ENCODE measurements at regions not wholly inside any gene's neighbourhood (a gene's known extent, or its start where the extent isn't known, plus 50 kb on each side); places are given as distances from the start of the nearest gene placed in this dataset.

DNA sequence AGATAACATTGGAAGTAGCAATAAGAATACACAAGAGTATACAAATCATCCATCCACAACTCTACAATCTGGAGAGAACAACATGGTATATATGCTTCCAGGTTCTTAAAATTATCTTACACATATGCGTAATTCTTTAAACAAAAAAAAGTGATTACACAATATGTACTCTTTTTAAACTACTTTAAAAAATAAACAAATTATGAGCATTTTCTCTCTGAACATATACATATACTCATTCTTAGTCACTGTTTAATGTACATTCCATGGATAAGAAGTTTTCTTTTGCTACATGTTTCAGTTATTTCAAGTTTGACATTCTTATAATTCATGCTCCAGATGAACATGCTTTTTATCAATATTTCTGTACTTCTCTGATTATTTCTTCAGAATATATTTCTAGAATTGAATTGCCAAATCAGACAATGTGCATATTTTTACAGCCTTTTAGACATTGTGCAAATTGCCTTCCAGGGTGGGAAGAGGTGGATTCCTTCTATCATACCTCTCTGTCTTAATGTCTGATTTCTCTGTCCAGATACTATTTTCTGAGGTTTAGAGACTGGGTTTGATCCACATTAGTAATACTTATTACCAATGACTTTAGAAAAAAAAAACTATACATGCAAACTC, 551.6 kb downstream of the METTL15 start:
- intact Hi-C loops (cut with micrococcal nuclease) = no loop called here
- BruUV-seq (replicated peaks) = no TSS peak
- POLR2A ChIA-PET = no interaction called here

More for the DNA sequence above, 551.6 kb downstream of the METTL15 start:
- no peaks in the 10 kb centered on the region for H3K9me3 ChIP-seq (ENCODE audit: control insufficient read depth in 1 of 2, insufficient read depth in 1 of 2, low read depth in 1 of 2, low read length in 2 of 2)
- ChIA-PET CTCF (no interaction called here), RAD21 (ENCODE audit: low non-redundant PET in 1 of 2, low total read pairs in 2 of 2, uncharacterized antibody in 2 of 2, unreplicated experiment in 2 of 2) (no interaction called here)
- TF ChIP-seq EZH2phosphoT487 (IDR thresholded peaks at IDR 0.05; ENCODE audit: borderline replicate concordance) (no peak), RAD21 (IDR thresholded peaks at IDR 0.05; ENCODE audit: low read depth) (no peak), SRF (IDR thresholded peaks at IDR 0.05; ENCODE audit: low read depth) (no peak), SIN3A (IDR thresholded peaks at IDR 0.05; ENCODE audit: low read depth) (no peak), POLR2A (IDR thresholded peaks at IDR 0.05; ENCODE audit: borderline replicate concordance, extremely low read depth, insufficient read depth, insufficient read length) (no peak)
- TF ChIP-seq, protein P1, sequence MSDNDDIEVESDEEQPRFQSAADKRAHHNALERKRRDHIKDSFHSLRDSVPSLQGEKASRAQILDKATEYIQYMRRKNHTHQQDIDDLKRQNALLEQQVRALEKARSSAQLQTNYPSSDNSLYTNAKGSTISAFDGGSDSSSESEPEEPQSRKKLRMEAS (IDR thresholded peaks at IDR 0.05) = no peak
- TF ChIP-seq, protein P2, sequence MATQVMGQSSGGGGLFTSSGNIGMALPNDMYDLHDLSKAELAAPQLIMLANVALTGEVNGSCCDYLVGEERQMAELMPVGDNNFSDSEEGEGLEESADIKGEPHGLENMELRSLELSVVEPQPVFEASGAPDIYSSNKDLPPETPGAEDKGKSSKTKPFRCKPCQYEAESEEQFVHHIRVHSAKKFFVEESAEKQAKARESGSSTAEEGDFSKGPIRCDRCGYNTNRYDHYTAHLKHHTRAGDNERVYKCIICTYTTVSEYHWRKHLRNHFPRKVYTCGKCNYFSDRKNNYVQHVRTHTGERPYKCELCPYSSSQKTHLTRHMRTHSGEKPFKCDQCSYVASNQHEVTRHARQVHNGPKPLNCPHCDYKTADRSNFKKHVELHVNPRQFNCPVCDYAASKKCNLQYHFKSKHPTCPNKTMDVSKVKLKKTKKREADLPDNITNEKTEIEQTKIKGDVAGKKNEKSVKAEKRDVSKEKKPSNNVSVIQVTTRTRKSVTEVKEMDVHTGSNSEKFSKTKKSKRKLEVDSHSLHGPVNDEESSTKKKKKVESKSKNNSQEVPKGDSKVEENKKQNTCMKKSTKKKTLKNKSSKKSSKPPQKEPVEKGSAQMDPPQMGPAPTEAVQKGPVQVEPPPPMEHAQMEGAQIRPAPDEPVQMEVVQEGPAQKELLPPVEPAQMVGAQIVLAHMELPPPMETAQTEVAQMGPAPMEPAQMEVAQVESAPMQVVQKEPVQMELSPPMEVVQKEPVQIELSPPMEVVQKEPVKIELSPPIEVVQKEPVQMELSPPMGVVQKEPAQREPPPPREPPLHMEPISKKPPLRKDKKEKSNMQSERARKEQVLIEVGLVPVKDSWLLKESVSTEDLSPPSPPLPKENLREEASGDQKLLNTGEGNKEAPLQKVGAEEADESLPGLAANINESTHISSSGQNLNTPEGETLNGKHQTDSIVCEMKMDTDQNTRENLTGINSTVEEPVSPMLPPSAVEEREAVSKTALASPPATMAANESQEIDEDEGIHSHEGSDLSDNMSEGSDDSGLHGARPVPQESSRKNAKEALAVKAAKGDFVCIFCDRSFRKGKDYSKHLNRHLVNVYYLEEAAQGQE (IDR thresholded peaks at IDR 0.05; ENCODE audit: low read depth) = no peak
- peaks cover 11 to 14% of the 10 kb centered on the region in 2 experiments; a peak in 3 of 4 replicates for H3K4me1 ChIP-seq (ENCODE audit: control insufficient read depth in 1 of 2, insufficient read depth in 2 of 2, low read length in 2 of 2)
- H3K27me3 ChIP-seq (ENCODE audit: insufficient read depth, low read length) = no peaks in the 10 kb centered on the region
- H3K9me2 ChIP-seq (ENCODE audit: insufficient read depth) = no peaks in the 10 kb centered on the region
- no peak overlapping the region for H3K4me3 ChIP-seq (replicated peaks in 1 of 2; ENCODE audit: low read depth in 1 of 2, low read length in 2 of 2)
- no peak overlapping the region for H2AFZ ChIP-seq (ENCODE audit: low read depth, low read length, poor library complexity, severe bottlenecking)
- H3K79me2 ChIP-seq (ENCODE audit: insufficient read depth, low read length) = no peaks in the 10 kb centered on the region
- ATAC-seq = no peak
- H3K27ac ChIP-seq (ENCODE audit: low read depth, low read length) = no peak overlapping the region
- H4K20me1 ChIP-seq (ENCODE audit: insufficient read depth) = no peaks in the 10 kb centered on the region
- no peak overlapping the region for H3K4me2 ChIP-seq (ENCODE audit: low read length)
- H3K9ac ChIP-seq (ENCODE audit: low read length) = no peak overlapping the region
- no peaks in the 10 kb centered on the region for H3K36me3 ChIP-seq (ENCODE audit: control insufficient read depth in 1 of 2, insufficient read depth in 2 of 2, low read length in 2 of 2)
- DNase-seq (ENCODE audit: low read depth, low spot score) = no peak
